ENCODE measurements at regions not wholly inside any gene's neighbourhood (a gene's known extent, or its start where the extent isn't known, plus 50 kb on each side); places are given as distances from the start of the nearest gene placed in this dataset.

DNA sequence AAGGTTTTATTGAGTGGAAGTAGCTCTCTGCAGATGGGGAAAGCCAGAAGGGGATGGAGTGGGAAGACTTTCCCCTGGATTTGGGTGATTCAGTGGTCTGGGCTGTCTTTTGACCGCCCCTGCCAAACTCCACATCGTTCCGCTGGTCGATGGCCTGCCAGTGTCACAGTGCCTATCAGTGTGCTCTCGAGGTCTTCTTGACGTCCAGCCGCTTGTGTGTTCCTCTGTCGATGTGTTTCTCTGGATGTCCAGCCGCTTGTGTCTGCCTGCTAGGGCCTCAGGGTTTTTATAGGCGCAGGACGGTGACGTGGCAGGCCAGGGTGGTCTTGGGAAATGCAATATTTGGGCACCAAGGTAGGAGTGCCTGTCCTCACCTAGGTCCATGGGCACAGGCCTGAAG lies 1371.4 kb upstream of the PIK3C3 start:
- no peaks in the 10 kb centered on the region for H3K36me3 ChIP-seq (ENCODE audit: insufficient read depth, low read length)
- no peak for DNase-seq (ENCODE audit: low spot score)
- no peak overlapping the region for H3K4me3 ChIP-seq (ENCODE audit: low read depth, low read length, poor library complexity, severe bottlenecking)
- no peak for TF ChIP-seq EZH2phosphoT487 (IDR thresholded peaks at IDR 0.05; ENCODE audit: borderline replicate concordance, low read depth, low read length)
- TF ChIP-seq, protein P1, sequence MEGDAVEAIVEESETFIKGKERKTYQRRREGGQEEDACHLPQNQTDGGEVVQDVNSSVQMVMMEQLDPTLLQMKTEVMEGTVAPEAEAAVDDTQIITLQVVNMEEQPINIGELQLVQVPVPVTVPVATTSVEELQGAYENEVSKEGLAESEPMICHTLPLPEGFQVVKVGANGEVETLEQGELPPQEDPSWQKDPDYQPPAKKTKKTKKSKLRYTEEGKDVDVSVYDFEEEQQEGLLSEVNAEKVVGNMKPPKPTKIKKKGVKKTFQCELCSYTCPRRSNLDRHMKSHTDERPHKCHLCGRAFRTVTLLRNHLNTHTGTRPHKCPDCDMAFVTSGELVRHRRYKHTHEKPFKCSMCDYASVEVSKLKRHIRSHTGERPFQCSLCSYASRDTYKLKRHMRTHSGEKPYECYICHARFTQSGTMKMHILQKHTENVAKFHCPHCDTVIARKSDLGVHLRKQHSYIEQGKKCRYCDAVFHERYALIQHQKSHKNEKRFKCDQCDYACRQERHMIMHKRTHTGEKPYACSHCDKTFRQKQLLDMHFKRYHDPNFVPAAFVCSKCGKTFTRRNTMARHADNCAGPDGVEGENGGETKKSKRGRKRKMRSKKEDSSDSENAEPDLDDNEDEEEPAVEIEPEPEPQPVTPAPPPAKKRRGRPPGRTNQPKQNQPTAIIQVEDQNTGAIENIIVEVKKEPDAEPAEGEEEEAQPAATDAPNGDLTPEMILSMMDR (conservative IDR thresholded peaks at IDR 0.05; ENCODE audit: low read length): no peak
- ChIA-PET CTCF (ENCODE audit: unreplicated experiment) (no interaction called here), POLR2A (no interaction called here)
- no peaks in the 10 kb centered on the region for H4K20me1 ChIP-seq (ENCODE audit: insufficient read depth, low read length)
- intact Hi-C loops (cut with micrococcal nuclease; ENCODE audit: unreplicated experiment): no loop called here
- no peaks in the 10 kb centered on the region for H3K4me1 ChIP-seq (ENCODE audit: insufficient read depth, low read length, poor library complexity, severe bottlenecking)
- H2AFZ ChIP-seq (ENCODE audit: low read length): no peak overlapping the region
- H3K9me2 ChIP-seq (ENCODE audit: insufficient read depth, low read length): no peaks in the 10 kb centered on the region
- no TSS peak for BruUV-seq (replicated peaks)
- H3K79me2 ChIP-seq (ENCODE audit: insufficient read depth, low read depth, low read length): no peaks in the 10 kb centered on the region
- no peak overlapping the region for H3K4me2 ChIP-seq (ENCODE audit: low read length)
- no peak overlapping the region for H3K27ac ChIP-seq (ENCODE audit: low read depth, low read length, poor library complexity, severe bottlenecking)
- no peaks in the 10 kb centered on the region for H3K9me3 ChIP-seq (ENCODE audit: low read length)

DNA sequence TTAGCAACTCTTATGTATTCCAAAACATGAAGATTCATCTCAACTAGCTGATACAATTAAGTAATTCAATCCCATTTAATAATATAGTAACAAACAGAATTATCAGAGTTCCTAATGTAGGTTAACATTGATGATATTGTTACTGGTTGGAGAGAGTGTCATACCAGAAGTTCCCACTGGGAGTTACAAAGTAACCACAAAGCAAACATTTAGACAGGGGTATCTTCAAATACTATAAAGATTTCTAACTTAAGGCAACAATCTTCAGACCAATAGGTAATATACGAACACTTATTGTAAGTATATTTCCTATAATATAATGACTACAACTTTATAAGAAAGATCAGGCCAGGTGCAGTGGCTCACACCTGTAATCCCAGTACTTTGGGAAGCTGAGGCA lies 1372.9 kb upstream of the PIK3C3 start:
- CTCF ChIA-PET (ENCODE audit: unreplicated experiment): no interaction called here
- Histone ChIP-seq H3K9me3 (ENCODE audit: low read length) (no peaks in the 10 kb centered on the region), H2AFZ (ENCODE audit: low read length) (no peak overlapping the region), H3K79me2 (ENCODE audit: insufficient read depth, low read depth, low read length) (no peaks in the 10 kb centered on the region), H3K27ac (ENCODE audit: low read depth, low read length, poor library complexity, severe bottlenecking) (no peak overlapping the region), H3K9me2 (ENCODE audit: insufficient read depth, low read length) (no peaks in the 10 kb centered on the region), H3K4me1 (ENCODE audit: insufficient read depth, low read length, poor library complexity, severe bottlenecking) (no peaks in the 10 kb centered on the region), H3K36me3 (ENCODE audit: insufficient read depth, low read length) (no peaks in the 10 kb centered on the region), H4K20me1 (ENCODE audit: insufficient read depth, low read length) (no peaks in the 10 kb centered on the region), H3K4me2 (ENCODE audit: low read length) (no peak overlapping the region), H3K4me3 (ENCODE audit: low read depth, low read length, poor library complexity, severe bottlenecking) (no peak overlapping the region)
- no peak for DNase-seq (ENCODE audit: low spot score)
- TF ChIP-seq, protein P1 (conservative IDR thresholded peaks at IDR 0.05; ENCODE audit: low read length): no peak
- no peak for TF ChIP-seq EZH2phosphoT487 (IDR thresholded peaks at IDR 0.05; ENCODE audit: borderline replicate concordance, low read depth, low read length)
- intact Hi-C loops (cut with micrococcal nuclease; ENCODE audit: unreplicated experiment): no loop called here
- POLR2A ChIA-PET: no interaction called here
- no TSS peak for BruUV-seq (replicated peaks)

DNA sequence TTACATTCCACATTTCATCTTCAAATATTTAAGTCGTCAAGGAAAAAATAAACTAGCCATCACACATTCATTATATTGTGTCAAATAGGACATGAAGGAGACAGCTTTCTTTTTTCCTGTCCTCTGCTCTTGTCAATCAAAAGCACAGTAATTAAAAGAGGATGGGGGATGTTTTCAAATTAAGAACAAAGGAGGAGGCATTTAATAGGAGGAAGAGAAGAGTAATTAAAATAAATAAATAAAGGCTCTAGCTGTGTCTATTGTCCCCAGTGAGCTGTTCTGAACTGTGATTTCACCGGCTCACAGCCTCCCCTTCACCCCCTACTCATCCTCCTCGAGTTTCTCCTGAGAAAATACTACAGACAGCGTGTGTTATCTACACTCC lies 1377.1 kb upstream of the PIK3C3 start:
- POLR2A ChIA-PET: no interaction called here
- no peaks in the 10 kb centered on the region for H3K36me3 ChIP-seq (ENCODE audit: insufficient read depth, low read length)
- no TSS peak for BruUV-seq (replicated peaks)

More for the DNA sequence above, 1377.1 kb upstream of the PIK3C3 start:
- no peaks in the 10 kb centered on the region for H3K79me2 ChIP-seq (ENCODE audit: insufficient read depth, low read depth, low read length)
- CTCF ChIA-PET (ENCODE audit: unreplicated experiment): no interaction called here
- H3K9me2 ChIP-seq (ENCODE audit: insufficient read depth, low read length): no peaks in the 10 kb centered on the region
- H3K4me3 ChIP-seq (ENCODE audit: low read depth, low read length, poor library complexity, severe bottlenecking): no peak overlapping the region
- no peak overlapping the region for H2AFZ ChIP-seq (ENCODE audit: low read length)
- H4K20me1 ChIP-seq (ENCODE audit: insufficient read depth, low read length): no peaks in the 10 kb centered on the region
- H3K9me3 ChIP-seq (ENCODE audit: low read length): no peaks in the 10 kb centered on the region
- intact Hi-C loops (cut with micrococcal nuclease; ENCODE audit: unreplicated experiment): no loop called here
- TF ChIP-seq, protein P1 (conservative IDR thresholded peaks at IDR 0.05; ENCODE audit: low read length): no peak
- TF ChIP-seq EZH2phosphoT487 (IDR thresholded peaks at IDR 0.05; ENCODE audit: borderline replicate concordance, low read depth, low read length): no peak
- no peak overlapping the region for H3K4me2 ChIP-seq (ENCODE audit: low read length)
- no peak for DNase-seq (ENCODE audit: low spot score)
- no peak overlapping the region for H3K27ac ChIP-seq (ENCODE audit: low read depth, low read length, poor library complexity, severe bottlenecking)
- H3K4me1 ChIP-seq (ENCODE audit: insufficient read depth, low read length, poor library complexity, severe bottlenecking): no peaks in the 10 kb centered on the region
